IPS-NIHi11 (cell line): ENCODE measurements at regions not wholly inside any gene's neighbourhood (a gene's known extent, or its start where the extent isn't known, plus 50 kb on each side); places are given as distances from the start of the nearest gene placed in this dataset.

Experiments
- DNase-seq: peaks from one replicate; pipeline ENCODE4 v3.0.0; 2012; ENCODE audit warnings: mixed read lengths, low spot score

- no peak for DNase-seq
Observed at GRCh38 chr20:12383821-12384220, 466.1 kb downstream of the BTBD3 start.

- DNase-seq, result no peak
Observed at GRCh38 chr20:12386821-12387220, 469.1 kb downstream of the BTBD3 start.

- DNase-seq, result no peak
Observed at GRCh38 chr20:12391099-12391498, 473.4 kb downstream of the BTBD3 start.

GRCh38 chr20:12394786-12395185, 477.1 kb downstream of the BTBD3 start:
- DNase-seq, result peak; percentile 13

- no peak for DNase-seq
Observed at GRCh38 chr20:12395353-12395752, 477.7 kb downstream of the BTBD3 start.

GRCh38 chr20:12395760-12396159, 478.1 kb downstream of the BTBD3 start:
- no peak for DNase-seq

- no peak for DNase-seq
Observed at GRCh38 chr20:12399110-12399836, 481.6 kb downstream of the BTBD3 start.

- no peak for DNase-seq
Observed at GRCh38 chr20:12404941-12405340, 487.2 kb downstream of the BTBD3 start.

- DNase-seq, result no peak
Observed at GRCh38 chr20:12406978-12407377, 489.3 kb downstream of the BTBD3 start.

- no peak for DNase-seq
Observed at GRCh38 chr20:12409501-12409900, 491.8 kb downstream of the BTBD3 start.

GRCh38 chr20:12410783-12411182, 493.1 kb downstream of the BTBD3 start:
- no peak for DNase-seq

- DNase-seq, result no peak
Observed at GRCh38 chr20:12411246-12411940, 493.7 kb downstream of the BTBD3 start.

- no peak for DNase-seq
Observed at GRCh38 chr20:12413116-12413515, 495.4 kb downstream of the BTBD3 start.

GRCh38 chr20:12414446-12415274, 497.0 kb downstream of the BTBD3 start:
- no peak for DNase-seq

- DNase-seq, result no peak
Observed at GRCh38 chr20:12416281-12416680, 498.6 kb downstream of the BTBD3 start.

GRCh38 chr20:12433724-12434123, 516.0 kb downstream of the BTBD3 start:
- no peak for DNase-seq

- DNase-seq, result no peak
Observed at GRCh38 chr20:12434672-12435071, 517.0 kb downstream of the BTBD3 start.

GRCh38 chr20:12435268-12435667, 517.6 kb downstream of the BTBD3 start:
- DNase-seq, result no peak

- DNase-seq, result no peak
Observed at GRCh38 chr20:12453711-12454110, 536.0 kb downstream of the BTBD3 start.

GRCh38 chr20:12455148-12455547, 537.5 kb downstream of the BTBD3 start:
- no peak for DNase-seq

- DNase-seq, result no peak
Observed at GRCh38 chr20:12458241-12458640, 540.5 kb downstream of the BTBD3 start.

- no peak for DNase-seq
Observed at GRCh38 chr20:12464036-12464435, 544.7 kb upstream of the SPTLC3 start.

GRCh38 chr20:12466915-12467314, 541.9 kb upstream of the SPTLC3 start:
- no peak for DNase-seq
